KG1 (cell line): ENCODE measurements at regions not wholly inside any gene's neighbourhood (a gene's known extent, or its start where the extent isn't known, plus 50 kb on each side); places are given as distances from the start of the nearest gene placed in this dataset.
"Not testable (repeated sequence)": the region's sequence is repeated elsewhere in the genome, so short reads cannot be mapped to it uniquely, and the experiment has no call there.

ENCODE experiments used
- DNase-seq: peaks from one replicate; lab custom pipeline; 2025; lab: John Stamatoyannopoulos, UW

- no peak for DNase-seq
Measured at GRCh38 chr4:18442957-18443356, 421.4 kb upstream of the LCORL start.

GRCh38 chr4:18441676-18442075, 420.1 kb upstream of the LCORL start:
- no peak for DNase-seq

- no peak for DNase-seq
Measured at GRCh38 chr4:18441203-18441590, 419.6 kb upstream of the LCORL start.

GRCh38 chr4:18440527-18441202, 419.1 kb upstream of the LCORL start:
- no peak for DNase-seq

GRCh38 chr4:18439311-18439710, 417.8 kb upstream of the LCORL start:
- no peak for DNase-seq

GRCh38 chr4:18435781-18436180, 414.2 kb upstream of the LCORL start:
- no peak for DNase-seq

GRCh38 chr4:18422685-18423084, 401.1 kb upstream of the LCORL start:
- no peak for DNase-seq

- DNase-seq = no peak
Measured at GRCh38 chr4:18421519-18421918, 400.0 kb upstream of the LCORL start.

GRCh38 chr4:18419780-18420179, 398.2 kb upstream of the LCORL start:
- DNase-seq = no peak

GRCh38 chr4:18418195-18418898, 396.8 kb upstream of the LCORL start:
- not testable (repeated sequence) for DNase-seq

GRCh38 chr4:18417651-18418050, 396.1 kb upstream of the LCORL start:
- DNase-seq = not testable (repeated sequence)

GRCh38 chr4:18406264-18406663, 384.7 kb upstream of the LCORL start:
- DNase-seq = no peak

GRCh38 chr4:18405054-18405453, 383.5 kb upstream of the LCORL start:
- DNase-seq = no peak

GRCh38 chr4:18404642-18405041, 383.1 kb upstream of the LCORL start:
- DNase-seq = no peak

GRCh38 chr4:18403327-18403726, 381.8 kb upstream of the LCORL start:
- no peak for DNase-seq

- DNase-seq = no peak
Measured at GRCh38 chr4:18401868-18402267, 380.3 kb upstream of the LCORL start.

- DNase-seq = no peak
Measured at GRCh38 chr4:18401425-18401824, 379.9 kb upstream of the LCORL start.

GRCh38 chr4:18398661-18399060, 377.1 kb upstream of the LCORL start:
- no peak for DNase-seq

- no peak for DNase-seq
Measured at GRCh38 chr4:18397681-18398390, 376.3 kb upstream of the LCORL start.

- no peak for DNase-seq
Measured at GRCh38 chr4:18394656-18395055, 373.1 kb upstream of the LCORL start.

- DNase-seq = no peak
Measured at GRCh38 chr4:18391354-18391728, 369.8 kb upstream of the LCORL start.

- DNase-seq = no peak
Measured at GRCh38 chr4:18390655-18391353, 369.2 kb upstream of the LCORL start.

GRCh38 chr4:18389115-18389514, 367.6 kb upstream of the LCORL start:
- no peak for DNase-seq
